NOMO-1 treated with dmso at 0.1 percent for 144 hours (cell line): ENCODE measurements at regions not wholly inside any gene's neighbourhood (a gene's known extent, or its start where the extent isn't known, plus 50 kb on each side); places are given as distances from the start of the nearest gene placed in this dataset.
A peak's percentile ranks its signal among the peaks of the same experiment; 100 is the strongest.
"Not testable (repeated sequence)": the region's sequence is repeated elsewhere in the genome, so short reads cannot be mapped to it uniquely, and the experiment has no call there.

Source experiments
- DNase-seq: peaks from one replicate; lab custom pipeline; 2025; ENCODE audit not compliant: unreplicated experiment; lab: John Stamatoyannopoulos, UW

GRCh38 chr10:25707976-25708671 is 225.9 kb upstream of the MYO3A start:
- no peak for DNase-seq

- DNase-seq = no peak
Measured at GRCh38 chr10:25713894-25714240, 220.2 kb upstream of the MYO3A start.

GRCh38 chr10:25724241-25724640 is 209.8 kb upstream of the MYO3A start:
- no peak for DNase-seq

- peak; percentile 12 for DNase-seq
Measured at GRCh38 chr10:25725917-25726716, 207.9 kb upstream of the MYO3A start.

GRCh38 chr10:25738776-25739175 is 195.3 kb upstream of the MYO3A start:
- DNase-seq = no peak

- DNase-seq = no peak
Measured at GRCh38 chr10:25743832-25744231, 190.2 kb upstream of the MYO3A start.

- no peak for DNase-seq
Measured at GRCh38 chr10:25744574-25744973, 189.5 kb upstream of the MYO3A start.

- no peak for DNase-seq
Measured at GRCh38 chr10:25745976-25746375, 188.1 kb upstream of the MYO3A start.

GRCh38 chr10:25747084-25747483 is 186.9 kb upstream of the MYO3A start:
- DNase-seq = no peak

- DNase-seq = no peak
Measured at GRCh38 chr10:25748509-25748908, 185.5 kb upstream of the MYO3A start.

GRCh38 chr10:25753776-25754175 is 180.3 kb upstream of the MYO3A start:
- peak; percentile 93 for DNase-seq

GRCh38 chr10:25755874-25756273 is 178.2 kb upstream of the MYO3A start:
- DNase-seq = not testable (repeated sequence)

- DNase-seq = no peak
Measured at GRCh38 chr10:25756784-25757183, 177.2 kb upstream of the MYO3A start.

GRCh38 chr10:25758041-25758457 is 176.0 kb upstream of the MYO3A start:
- peak; percentile 4 for DNase-seq

GRCh38 chr10:25758511-25758910 is 175.5 kb upstream of the MYO3A start:
- no peak for DNase-seq

- no peak for DNase-seq
Measured at GRCh38 chr10:25761937-25762336, 172.1 kb upstream of the MYO3A start.

- no peak for DNase-seq
Measured at GRCh38 chr10:25766213-25766612, 167.8 kb upstream of the MYO3A start.

GRCh38 chr10:25766687-25767221 is 167.3 kb upstream of the MYO3A start:
- DNase-seq = no peak

- no peak for DNase-seq
Measured at GRCh38 chr10:25768167-25768566, 165.9 kb upstream of the MYO3A start.

GRCh38 chr10:25778646-25779045 is 155.4 kb upstream of the MYO3A start:
- no peak for DNase-seq

- no peak for DNase-seq
Measured at GRCh38 chr10:25786161-25786560, 147.9 kb upstream of the MYO3A start.

- no peak for DNase-seq
Measured at GRCh38 chr10:25786899-25787298, 147.1 kb upstream of the MYO3A start.
